Liver (tissue), 7 donors: ENCODE measurements at regions not wholly inside any gene's neighbourhood (a gene's known extent, or its start where the extent isn't known, plus 50 kb on each side); places are given as distances from the start of the nearest gene placed in this dataset.

Experiments
- DNase-seq: peaks from one replicate; pipeline ENCODE4 v3.0.0-alpha.2; 2017; ENCODE audit warnings: low spot score
- H3K27ac ChIP-seq, 2 donors: one replicate each; pipeline ENCODE4 v1.7.0; 2013; ENCODE audit warnings: inconsistent platforms in 2 of 2, low read length in 2 of 2, control low read depth in 1 of 2, low read depth in 1 of 2, mild to moderate bottlenecking in 1 of 2
- H3K27me3 ChIP-seq, 4 donors: one replicate each; pipeline versions ENCODE4 v1.6.1 to v1.7.0; 2013; ENCODE audit warnings: low read length in 3 of 4, inconsistent platforms in 1 of 4, mild to moderate bottlenecking in 1 of 4, moderate library complexity in 1 of 4; ENCODE audit not compliant: control insufficient read depth in 4 of 4, insufficient read depth in 4 of 4
- H3K36me3 ChIP-seq, 4 donors: one replicate each; pipeline versions ENCODE4 v1.6.1 to v1.7.0; 2013; ENCODE audit warnings: low read length in 3 of 4, mild to moderate bottlenecking in 3 of 4, low read depth in 1 of 4, moderate library complexity in 1 of 4; ENCODE audit not compliant: control insufficient read depth in 4 of 4, insufficient read depth in 3 of 4
- H3K4me1 ChIP-seq, 4 donors: one replicate each; pipeline versions ENCODE4 v1.6.1 to v1.7.0; 2013; ENCODE audit warnings: low read length in 3 of 4, mild to moderate bottlenecking in 3 of 4, moderate library complexity in 1 of 4; ENCODE audit not compliant: control insufficient read depth in 4 of 4, insufficient read depth in 4 of 4
- H3K4me3 ChIP-seq, 3 donors: one replicate each; pipeline versions ENCODE4 v1.6.1 to v1.7.0; 2013; ENCODE audit warnings: low read length in 3 of 3, control low read depth in 1 of 3, low read depth in 1 of 3, mild to moderate bottlenecking in 1 of 3
- H3K9ac ChIP-seq, 2 donors: one replicate each; pipeline ENCODE4 v1.7.0; 2013; ENCODE audit warnings: low read length in 2 of 2, mild to moderate bottlenecking in 2 of 2, moderate library complexity in 2 of 2, control low read depth in 1 of 2, low read depth in 1 of 2
- H3K9me3 ChIP-seq, 4 donors: one replicate each; pipeline versions ENCODE4 v1.6.1 to v1.7.0; 2013; ENCODE audit warnings: low read length in 3 of 4; ENCODE audit not compliant: control insufficient read depth in 4 of 4
- EGR1 ChIP-seq, 2 donors: IDR thresholded peaks; 2 replicates each; pipeline ENCODE4 v1.6.1; 2016 to 2018; ENCODE audit warnings: antibody characterized with exemption in 2 of 2, low read depth in 2 of 2
- FOXA1 ChIP-seq: IDR thresholded peaks from 2 replicates; pipeline ENCODE4 v1.6.1; 2016; ENCODE audit warnings: antibody characterized with exemption
- FOXA2 ChIP-seq: IDR thresholded peaks from 2 replicates; pipeline ENCODE4 v1.6.1; 2016; ENCODE audit warnings: antibody characterized with exemption
- GABPA ChIP-seq, 2 donors: IDR thresholded peaks in 1 of 2; conservative IDR thresholded peaks in 1 of 2; 2 replicates each; pipeline ENCODE4 v1.6.1; 2016; ENCODE audit warnings: antibody characterized with exemption in 2 of 2, mild to moderate bottlenecking in 1 of 2, moderate library complexity in 1 of 2
- HNF4A ChIP-seq, 2 donors: conservative IDR thresholded peaks; 2 replicates each; pipeline ENCODE4 v1.6.1; 2016; ENCODE audit warnings: antibody characterized with exemption in 2 of 2, mild to moderate bottlenecking in 2 of 2
- HNF4G ChIP-seq: IDR thresholded peaks from 2 replicates; pipeline ENCODE4 v1.6.1; 2016; ENCODE audit warnings: antibody characterized with exemption
- JUND ChIP-seq, 2 donors: IDR thresholded peaks; 2 replicates each; pipeline ENCODE4 v1.6.1; 2016; ENCODE audit warnings: antibody characterized with exemption in 2 of 2
- NR2F2 ChIP-seq: IDR thresholded peaks from 2 replicates; pipeline ENCODE4 v1.6.1; 2016; ENCODE audit warnings: antibody characterized with exemption
- RAD21 ChIP-seq, 2 donors: IDR thresholded peaks; 2 replicates each; pipeline ENCODE4 v1.6.1; 2016; ENCODE audit warnings: antibody characterized with exemption in 2 of 2, mild to moderate bottlenecking in 2 of 2
- SP1 ChIP-seq: IDR thresholded peaks from 2 replicates; pipeline ENCODE4 v1.6.1; 2018; ENCODE audit warnings: antibody characterized with exemption, mild to moderate bottlenecking
- TAF1 ChIP-seq: conservative IDR thresholded peaks from 2 replicates; pipeline ENCODE4 v1.6.1; 2016; ENCODE audit warnings: antibody characterized with exemption, mild to moderate bottlenecking
- YY1 ChIP-seq: IDR thresholded peaks from 2 replicates; pipeline ENCODE4 v1.6.1; 2016; ENCODE audit warnings: antibody characterized with exemption, mild to moderate bottlenecking
- WGBS: extraction: QIAGEN DNeasy Blood & Tissue Kit; methylation state at CpG from one replicate; pipeline ENCODE4 v1.1.7; 2013; 5-methylcytosine and 5-hydroxymethylcytosine counted together
- TF ChIP-seq, protein P1 (sequence below): IDR thresholded peaks from 2 replicates; pipeline ENCODE4 v1.6.1; 2016; ENCODE audit warnings: antibody characterized with exemption
- TF ChIP-seq, protein P2 (sequence below): IDR thresholded peaks from 2 replicates; pipeline ENCODE4 v1.6.1; 2016; ENCODE audit warnings: antibody characterized with exemption
- TF ChIP-seq, protein P3 (sequence below): IDR thresholded peaks from 2 replicates; pipeline ENCODE4 v1.6.1; 2016; ENCODE audit warnings: antibody characterized with exemption, mild to moderate bottlenecking
- TF ChIP-seq, protein P4 (sequence below): IDR thresholded peaks from 2 replicates; pipeline ENCODE4 v1.6.1; 2016; ENCODE audit warnings: antibody characterized with exemption
- donor health status: healthy.
- donor health status: healthy.
- donor health status: healthy.
- donor health status: healthy.

DNA sequence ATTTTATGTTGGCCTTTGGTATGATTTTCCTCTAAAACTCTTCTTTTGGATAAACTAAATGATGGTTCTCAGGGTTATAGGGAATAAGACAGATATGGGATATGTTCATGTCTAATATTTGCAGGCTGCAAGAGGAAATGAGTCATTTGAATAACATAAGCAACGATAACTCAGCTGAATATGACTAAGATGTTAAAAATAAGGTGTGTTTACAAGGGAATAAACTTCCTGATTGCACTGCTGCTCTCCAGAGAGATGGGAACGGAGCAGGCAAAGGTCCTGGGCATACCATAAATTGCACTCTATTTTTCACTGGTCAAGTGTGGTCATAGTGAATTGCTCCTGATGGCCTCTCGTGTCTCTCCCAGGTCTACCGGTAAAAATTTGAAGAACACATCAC lies 666.2 kb downstream of the TOX3 start:
- no peaks in the 10 kb centered on the region for H3K4me1 ChIP-seq
- no peak overlapping the region for H3K4me3 ChIP-seq
- no peaks in the 10 kb centered on the region for H3K36me3 ChIP-seq
- H3K9me3 ChIP-seq, result no peaks in the 10 kb centered on the region
- peaks cover 0 to 3% (median under 1%) of the 10 kb centered on the region in 4 donors for H3K27me3 ChIP-seq
- no peak overlapping the region for H3K9ac ChIP-seq
- peak in 1 of 2 donors; percentile 17 for TF ChIP-seq JUND (IDR thresholded peaks at IDR 0.05)
- no peak for TF ChIP-seq HNF4A (conservative IDR thresholded peaks at IDR 0.05)
- no peak overlapping the region for H3K27ac ChIP-seq
- WGBS, result 69% methylated on average over 4 of the region's 4 CpGs
- no peak for DNase-seq

DNA sequence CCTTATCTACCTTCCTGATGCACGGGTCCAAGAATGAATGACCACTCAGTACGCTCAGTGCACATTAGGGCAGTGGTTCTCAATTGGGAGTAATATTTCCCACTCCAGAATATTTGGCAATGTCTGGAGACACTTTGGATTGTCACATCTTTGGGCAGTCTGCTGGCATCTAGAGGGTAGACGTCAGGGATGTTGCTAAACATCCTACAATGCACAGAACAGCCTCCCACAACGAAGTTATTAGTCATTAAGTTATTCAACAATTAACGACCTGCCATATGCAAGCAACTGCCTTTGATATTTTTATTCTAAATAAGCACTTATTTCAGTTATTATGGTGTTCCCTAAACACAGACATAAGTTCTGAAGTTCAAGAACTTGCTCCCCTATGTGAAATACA lies 669.3 kb downstream of the TOX3 start:
- Histone ChIP-seq H3K36me3 (no peaks in the 10 kb centered on the region), H3K27ac (no peak overlapping the region), H3K9me3 (no peaks in the 10 kb centered on the region), H3K9ac (no peak overlapping the region), H3K4me1 (no peaks in the 10 kb centered on the region), H3K27me3 (peaks cover 0 to 3% (median under 1%) of the 10 kb centered on the region in 4 donors), H3K4me3 (no peak overlapping the region)
- TF ChIP-seq NR2F2 (no peak), GABPA (IDR thresholded peaks at IDR 0.05 in 1 of 2, conservative IDR thresholded peaks at IDR 0.05 in 1 of 2) (no peak), FOXA1 (no peak), YY1 (no peak), EGR1 (IDR thresholded peaks at IDR 0.05; ENCODE audit: low read depth in 2 of 2) (no peak), JUND (IDR thresholded peaks at IDR 0.05) (no peak), TAF1 (no peak), RAD21 (IDR thresholded peaks at IDR 0.05) (no peak), FOXA2 (no peak), HNF4G (no peak), HNF4A (conservative IDR thresholded peaks at IDR 0.05) (no peak), SP1 (no peak)
- TF ChIP-seq, protein P1, sequence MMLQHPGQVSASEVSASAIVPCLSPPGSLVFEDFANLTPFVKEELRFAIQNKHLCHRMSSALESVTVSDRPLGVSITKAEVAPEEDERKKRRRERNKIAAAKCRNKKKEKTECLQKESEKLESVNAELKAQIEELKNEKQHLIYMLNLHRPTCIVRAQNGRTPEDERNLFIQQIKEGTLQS, result no peak
- TF ChIP-seq, protein P2, sequence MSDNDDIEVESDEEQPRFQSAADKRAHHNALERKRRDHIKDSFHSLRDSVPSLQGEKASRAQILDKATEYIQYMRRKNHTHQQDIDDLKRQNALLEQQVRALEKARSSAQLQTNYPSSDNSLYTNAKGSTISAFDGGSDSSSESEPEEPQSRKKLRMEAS, result no peak
- TF ChIP-seq, protein P3, sequence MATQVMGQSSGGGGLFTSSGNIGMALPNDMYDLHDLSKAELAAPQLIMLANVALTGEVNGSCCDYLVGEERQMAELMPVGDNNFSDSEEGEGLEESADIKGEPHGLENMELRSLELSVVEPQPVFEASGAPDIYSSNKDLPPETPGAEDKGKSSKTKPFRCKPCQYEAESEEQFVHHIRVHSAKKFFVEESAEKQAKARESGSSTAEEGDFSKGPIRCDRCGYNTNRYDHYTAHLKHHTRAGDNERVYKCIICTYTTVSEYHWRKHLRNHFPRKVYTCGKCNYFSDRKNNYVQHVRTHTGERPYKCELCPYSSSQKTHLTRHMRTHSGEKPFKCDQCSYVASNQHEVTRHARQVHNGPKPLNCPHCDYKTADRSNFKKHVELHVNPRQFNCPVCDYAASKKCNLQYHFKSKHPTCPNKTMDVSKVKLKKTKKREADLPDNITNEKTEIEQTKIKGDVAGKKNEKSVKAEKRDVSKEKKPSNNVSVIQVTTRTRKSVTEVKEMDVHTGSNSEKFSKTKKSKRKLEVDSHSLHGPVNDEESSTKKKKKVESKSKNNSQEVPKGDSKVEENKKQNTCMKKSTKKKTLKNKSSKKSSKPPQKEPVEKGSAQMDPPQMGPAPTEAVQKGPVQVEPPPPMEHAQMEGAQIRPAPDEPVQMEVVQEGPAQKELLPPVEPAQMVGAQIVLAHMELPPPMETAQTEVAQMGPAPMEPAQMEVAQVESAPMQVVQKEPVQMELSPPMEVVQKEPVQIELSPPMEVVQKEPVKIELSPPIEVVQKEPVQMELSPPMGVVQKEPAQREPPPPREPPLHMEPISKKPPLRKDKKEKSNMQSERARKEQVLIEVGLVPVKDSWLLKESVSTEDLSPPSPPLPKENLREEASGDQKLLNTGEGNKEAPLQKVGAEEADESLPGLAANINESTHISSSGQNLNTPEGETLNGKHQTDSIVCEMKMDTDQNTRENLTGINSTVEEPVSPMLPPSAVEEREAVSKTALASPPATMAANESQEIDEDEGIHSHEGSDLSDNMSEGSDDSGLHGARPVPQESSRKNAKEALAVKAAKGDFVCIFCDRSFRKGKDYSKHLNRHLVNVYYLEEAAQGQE, result no peak
- TF ChIP-seq, protein P4, sequence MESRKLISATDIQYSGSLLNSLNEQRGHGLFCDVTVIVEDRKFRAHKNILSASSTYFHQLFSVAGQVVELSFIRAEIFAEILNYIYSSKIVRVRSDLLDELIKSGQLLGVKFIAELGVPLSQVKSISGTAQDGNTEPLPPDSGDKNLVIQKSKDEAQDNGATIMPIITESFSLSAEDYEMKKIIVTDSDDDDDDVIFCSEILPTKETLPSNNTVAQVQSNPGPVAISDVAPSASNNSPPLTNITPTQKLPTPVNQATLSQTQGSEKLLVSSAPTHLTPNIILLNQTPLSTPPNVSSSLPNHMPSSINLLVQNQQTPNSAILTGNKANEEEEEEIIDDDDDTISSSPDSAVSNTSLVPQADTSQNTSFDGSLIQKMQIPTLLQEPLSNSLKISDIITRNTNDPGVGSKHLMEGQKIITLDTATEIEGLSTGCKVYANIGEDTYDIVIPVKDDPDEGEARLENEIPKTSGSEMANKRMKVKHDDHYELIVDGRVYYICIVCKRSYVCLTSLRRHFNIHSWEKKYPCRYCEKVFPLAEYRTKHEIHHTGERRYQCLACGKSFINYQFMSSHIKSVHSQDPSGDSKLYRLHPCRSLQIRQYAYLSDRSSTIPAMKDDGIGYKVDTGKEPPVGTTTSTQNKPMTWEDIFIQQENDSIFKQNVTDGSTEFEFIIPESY, result no peak
- 63% methylated on average over 5 of the region's 5 CpGs for WGBS
- no peak for DNase-seq
